B cell (primary cell): ENCODE measurements at regions not wholly inside any gene's neighbourhood (a gene's known extent, or its start where the extent isn't known, plus 50 kb on each side); places are given as distances from the start of the nearest gene placed in this dataset.

ENCODE experiments used
- ATAC-seq: fragments of 200-7000 bp; cut with Tn5 transposase; one replicate; pipeline ENCODE4 v1.10.0; 2021; ENCODE audit warnings: low read depth, mild to moderate bottlenecking, moderate number of reproducible peaks, moderate library complexity
- CTCF ChIA-PET: fragments of 350-600 bp; sonication (Branson Sonifier 250); formaldehyde crosslinking; loops from one replicate; lab custom pipeline; 2021; ENCODE audit warnings: antibody characterized with exemption, inconsistent platforms; lab: Charles Lee
- POLR2A ChIA-PET: fragments of 350-600 bp; sonication (Branson Sonifier 250); formaldehyde crosslinking; loops from one replicate; lab custom pipeline; 2021; ENCODE audit warnings: antibody characterized with exemption; lab: Charles Lee
- DNase-seq: peaks from one replicate; pipeline ENCODE4 v3.0.0; 2013
- H2AFZ ChIP-seq: 2 replicates; pipeline ENCODE4 v1.6.1; 2012; ENCODE audit warnings: mild to moderate bottlenecking, low read depth, low read length; ENCODE audit not compliant: insufficient read depth, poor library complexity, severe bottlenecking
- H3K27ac ChIP-seq, 2 donors: 1 replicate in 1 of 2; 2 replicates in 1 of 2; pipeline ENCODE4 v1.5.1; 2012 to 2013; ENCODE audit warnings: low read length in 2 of 2, mild to moderate bottlenecking in 2 of 2, moderate library complexity in 1 of 2
- H3K27me3 ChIP-seq, 4 experiments: fragments of 200-600 bp in 1 of 4; sonication (generic) in 1 of 4; replicated peaks in 1 of 4; 1 replicate in 2 of 4; 2 replicates in 2 of 4; pipeline versions ENCODE4 v1.6.1 to v1.7.0; 2013 to 2016; ENCODE audit warnings: low read length in 3 of 4, mild to moderate bottlenecking in 2 of 4, mixed read lengths in 1 of 4, moderate library complexity in 1 of 4; ENCODE audit not compliant: insufficient read depth in 4 of 4, control insufficient read depth in 3 of 4; ENCODE audit errors: control extremely low read depth in 1 of 4
- H3K36me3 ChIP-seq, 2 experiments: replicated peaks in 1 of 2; 1 replicate in 1 of 2; 2 replicates in 1 of 2; pipeline versions ENCODE4 v1.6.1 to v1.7.1; 2013; ENCODE audit warnings: low read length in 1 of 2; ENCODE audit not compliant: insufficient read depth in 2 of 2, control insufficient read depth in 1 of 2; ENCODE audit errors: control extremely low read depth in 1 of 2, extremely low read depth in 1 of 2
- H3K4me1 ChIP-seq, 2 donors: fragments of 200-600 bp in 1 of 2; sonication (generic) in 1 of 2; 1 replicate in 1 of 2; 2 replicates in 1 of 2; pipeline versions ENCODE4 v1.5.1 to v1.6.1; 2013 to 2017; ENCODE audit warnings: low read length in 2 of 2; ENCODE audit not compliant: control insufficient read depth in 2 of 2, insufficient read depth in 2 of 2
- H3K4me2 ChIP-seq: replicated peaks from 2 replicates; pipeline ENCODE3; 2012; ENCODE audit warnings: mild to moderate bottlenecking, low read depth, low read length; ENCODE audit not compliant: poor library complexity, severe bottlenecking
- H3K4me3 ChIP-seq, 5 experiments: fragments of 200-600 bp in 1 of 5; sonication (generic) in 1 of 5; 1 replicate in 3 of 5; 2 replicates in 2 of 5; pipeline versions ENCODE4 v1.5.1 to v1.7.0; 2011 to 2016; ENCODE audit warnings: low read length in 4 of 5, mild to moderate bottlenecking in 4 of 5, low read depth in 2 of 5, control low read depth in 1 of 5, moderate library complexity in 1 of 5; ENCODE audit not compliant: insufficient read depth in 1 of 5; ENCODE audit errors: control extremely low read depth in 1 of 5, extremely low read depth in 1 of 5
- H3K79me2 ChIP-seq: fragments of 200-600 bp; sonication (generic); one replicate; pipeline ENCODE4 v1.6.0; 2016; ENCODE audit warnings: low read length; ENCODE audit not compliant: control insufficient read depth, insufficient read depth
- H3K9ac ChIP-seq: fragments of 200-600 bp; sonication (generic); 2 replicates; pipeline ENCODE4 v1.6.1; 2017; ENCODE audit warnings: mild to moderate bottlenecking, low read length, moderate library complexity
- H3K9me3 ChIP-seq, 3 donors: one replicate each; pipeline versions ENCODE4 v1.6.1 to v1.7.1; 2013; ENCODE audit warnings: low read length in 2 of 3; ENCODE audit not compliant: control insufficient read depth in 2 of 3, insufficient read depth in 1 of 3; ENCODE audit errors: control extremely low read depth in 1 of 3
- H4K20me1 ChIP-seq: 2 replicates; pipeline ENCODE4 v1.6.0; 2012; ENCODE audit warnings: mild to moderate bottlenecking, low read length; ENCODE audit not compliant: insufficient read depth, control insufficient read depth, poor library complexity, severe bottlenecking
- H3K27ac Mint-ChIP-seq: one replicate; pipeline ENCODE4 v1.8.0; 2021; ENCODE audit warnings: mixed read lengths
- H3K27me3 Mint-ChIP-seq: one replicate; pipeline ENCODE4 v1.8.0; 2021; ENCODE audit warnings: mixed read lengths
- H3K4me1 Mint-ChIP-seq: one replicate; pipeline ENCODE4 v1.8.0; 2021; ENCODE audit warnings: mixed read lengths
- H3K4me3 Mint-ChIP-seq: one replicate; pipeline ENCODE4 v1.8.0; 2021; ENCODE audit warnings: mixed read lengths
- H3K9me3 Mint-ChIP-seq: one replicate; pipeline ENCODE4 v1.8.0; 2022; ENCODE audit warnings: mixed read lengths; ENCODE audit not compliant: insufficient read depth
- EZH2 ChIP-seq: IDR thresholded peaks from 2 replicates; pipeline ENCODE4 v1.6.1; 2012; ENCODE audit warnings: borderline replicate concordance, low read depth, mild to moderate bottlenecking, moderate library complexity, low read length; ENCODE audit not compliant: insufficient read depth, poor library complexity, severe bottlenecking
- WGBS: methylation state at CpG from one replicate; pipeline ENCODE4 v1.1.5; 2013; ENCODE audit warnings: missing lambda C conversion rate; ENCODE audit not compliant: insufficient coverage; 5-methylcytosine and 5-hydroxymethylcytosine counted together
- intact Hi-C: fragments of 100-400 bp; cut with micrococcal nuclease; formaldehyde crosslinking; loops from one replicate; pipeline ENCODE4 v1.10.0; 2022
- TF ChIP-seq, protein P1 (sequence below): fragments of 200-600 bp; IDR thresholded peaks from one replicate; pipeline ENCODE4 v1.8.0; 2022; ENCODE audit warnings: antibody characterized with exemption, mild to moderate bottlenecking

GRCh38 chr21:14677639-14678179, 131.6 kb upstream of the SAMSN1 start:
- H4K20me1 ChIP-seq = no peaks in the 10 kb centered on the region

DNA sequence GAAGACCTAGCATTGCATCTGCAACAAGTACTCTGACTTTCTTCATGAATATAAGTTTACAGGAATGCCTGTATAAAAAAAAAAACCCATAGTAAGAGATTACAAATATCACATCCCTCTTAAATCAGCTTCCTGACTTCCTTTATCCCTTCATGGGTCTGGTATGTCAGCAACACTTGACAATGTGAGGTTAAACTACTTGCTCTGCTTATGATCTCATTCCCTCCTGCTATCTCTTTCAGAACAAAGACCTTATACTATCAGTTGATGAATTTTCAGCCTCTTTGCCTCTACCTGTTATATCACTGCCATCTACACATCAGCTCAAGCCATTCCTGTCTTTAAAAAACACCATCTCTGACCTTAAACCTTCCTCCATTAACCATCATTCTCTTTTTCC, 130.9 kb upstream of the SAMSN1 start:
- DNase-seq (no peak), ATAC-seq (no peak)
- no peaks in the 10 kb centered on the region for H4K20me1 ChIP-seq
- peak overlapping the region; percentile 58 for H3K4me2 ChIP-seq
- no peaks in the 10 kb centered on the region for H3K27me3 ChIP-seq
- H3K4me3 ChIP-seq = peak overlapping the region in 1 of 5 experiments; percentile 47
- peaks cover 44 to 46% of the 10 kb centered on the region in 2 donors for H3K4me1 ChIP-seq
- POLR2A ChIA-PET = no interaction called here
- peak overlapping the region; percentile 65 for H2AFZ ChIP-seq
- Mint-ChIP-seq H3K27me3 (no peaks in the 10 kb centered on the region), H3K4me1 (peaks cover 62% of the 10 kb centered on the region), H3K4me3 (peak overlapping the region; percentile 65), H3K9me3 (peaks cover 4% of the 10 kb centered on the region), H3K27ac (peak overlapping the region; percentile 91)
- CTCF ChIA-PET = interaction anchor here (2.5 to 4.5 kb wide), 2 partner anchors 10 to 61 kb away, joined by 7 to 17 read pairs; no protein-coding TSS in a partner anchor
- H3K36me3 ChIP-seq = no peaks in the 10 kb centered on the region
- H3K27ac ChIP-seq = peak overlapping the region; percentile 74 to 85
- no peak for TF ChIP-seq EZH2
- TF ChIP-seq, protein P1, sequence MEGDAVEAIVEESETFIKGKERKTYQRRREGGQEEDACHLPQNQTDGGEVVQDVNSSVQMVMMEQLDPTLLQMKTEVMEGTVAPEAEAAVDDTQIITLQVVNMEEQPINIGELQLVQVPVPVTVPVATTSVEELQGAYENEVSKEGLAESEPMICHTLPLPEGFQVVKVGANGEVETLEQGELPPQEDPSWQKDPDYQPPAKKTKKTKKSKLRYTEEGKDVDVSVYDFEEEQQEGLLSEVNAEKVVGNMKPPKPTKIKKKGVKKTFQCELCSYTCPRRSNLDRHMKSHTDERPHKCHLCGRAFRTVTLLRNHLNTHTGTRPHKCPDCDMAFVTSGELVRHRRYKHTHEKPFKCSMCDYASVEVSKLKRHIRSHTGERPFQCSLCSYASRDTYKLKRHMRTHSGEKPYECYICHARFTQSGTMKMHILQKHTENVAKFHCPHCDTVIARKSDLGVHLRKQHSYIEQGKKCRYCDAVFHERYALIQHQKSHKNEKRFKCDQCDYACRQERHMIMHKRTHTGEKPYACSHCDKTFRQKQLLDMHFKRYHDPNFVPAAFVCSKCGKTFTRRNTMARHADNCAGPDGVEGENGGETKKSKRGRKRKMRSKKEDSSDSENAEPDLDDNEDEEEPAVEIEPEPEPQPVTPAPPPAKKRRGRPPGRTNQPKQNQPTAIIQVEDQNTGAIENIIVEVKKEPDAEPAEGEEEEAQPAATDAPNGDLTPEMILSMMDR = no peak
- intact Hi-C loops = loop anchor here (5.0 kb wide), 3 partner anchors 60 to 1055 kb away; partner anchors contain the start of gene NRIP1
- no peaks in the 10 kb centered on the region for H3K9me3 ChIP-seq
- H3K79me2 ChIP-seq = no peaks in the 10 kb centered on the region
- peak overlapping the region; percentile 1 for H3K9ac ChIP-seq

More at GRCh38 chr21:14677639-14678179, 131.6 kb upstream of the SAMSN1 start:
- POLR2A ChIA-PET = no interaction called here
- no peak for ATAC-seq
- H3K9me3 Mint-ChIP-seq = peaks cover 4% of the 10 kb centered on the region
- H3K4me1 Mint-ChIP-seq = peaks cover 62% of the 10 kb centered on the region
- H3K27ac Mint-ChIP-seq = peak overlapping the region; percentile 91
- H3K4me3 Mint-ChIP-seq = peak overlapping the region; percentile 0
- H3K4me1 ChIP-seq = peaks cover 43 to 44% of the 10 kb centered on the region in 2 donors
- H3K9ac ChIP-seq = no peak overlapping the region
- H3K9me3 ChIP-seq = no peaks in the 10 kb centered on the region
- peak overlapping the region in 1 of 5 experiments; percentile 47 for H3K4me3 ChIP-seq
- peak overlapping the region in 1 of 2 donors; percentile 85 for H3K27ac ChIP-seq
- WGBS = 81% methylated on average over 7 of the region's 9 CpGs
- intact Hi-C loops = loop anchor here (5.0 kb wide), 3 partner anchors 60 to 1055 kb away; partner anchors contain the start of gene NRIP1
- CTCF ChIA-PET = interaction anchor here (2.5 to 4.5 kb wide), 2 partner anchors 10 to 60 kb away, joined by 7 to 17 read pairs; no protein-coding TSS in a partner anchor
- DNase-seq = no peak
- peak overlapping the region; percentile 7 for H3K4me2 ChIP-seq
- no peak for TF ChIP-seq EZH2
- TF ChIP-seq, protein P1 = no peak
- H3K27me3 ChIP-seq = no peaks in the 10 kb centered on the region
- H3K79me2 ChIP-seq = no peaks in the 10 kb centered on the region
- H3K27me3 Mint-ChIP-seq = no peaks in the 10 kb centered on the region
- no peaks in the 10 kb centered on the region for H3K36me3 ChIP-seq
- peak overlapping the region; percentile 65 for H2AFZ ChIP-seq
